Natural killer cell (primary cell): ENCODE measurements at regions not wholly inside any gene's neighbourhood (a gene's known extent, or its start where the extent isn't known, plus 50 kb on each side); places are given as distances from the start of the nearest gene placed in this dataset.

ENCODE experiments used
- ATAC-seq, 3 donors: fragments of 150-1000 bp in 2 of 3; fragments of 200-7000 bp in 1 of 3; cut with Tn5 transposase; 1 replicate in 1 of 3; 2 replicates in 2 of 3; pipeline ENCODE4 v1.10.0; 2021; ENCODE audit warnings: mild to moderate bottlenecking in 2 of 3, moderate library complexity in 2 of 3
- DNase-seq, 2 donors: peaks; one replicate each; pipeline versions ENCODE4 v3.0.0 to v3.0.0-alpha.2; 2013 to 2021; ENCODE audit warnings: mixed read lengths in 1 of 2
- H3K27ac ChIP-seq: one replicate; pipeline ENCODE4 v1.5.1; 2013; ENCODE audit warnings: mild to moderate bottlenecking, low read length
- H3K27me3 ChIP-seq: one replicate; pipeline ENCODE4 v1.6.1; 2013; ENCODE audit warnings: low read length; ENCODE audit not compliant: control insufficient read depth, insufficient read depth
- H3K36me3 ChIP-seq: one replicate; pipeline ENCODE4 v1.6.1; 2013; ENCODE audit warnings: low read length; ENCODE audit not compliant: control insufficient read depth, insufficient read depth
- H3K4me1 ChIP-seq: one replicate; pipeline ENCODE4 v1.6.1; 2013; ENCODE audit warnings: low read length; ENCODE audit not compliant: control insufficient read depth, insufficient read depth
- H3K4me3 ChIP-seq: one replicate; pipeline ENCODE4 v1.5.1; 2013; ENCODE audit warnings: low read length
- H3K9me3 ChIP-seq: one replicate; pipeline ENCODE4 v1.6.1; 2013; ENCODE audit warnings: low read length; ENCODE audit not compliant: control insufficient read depth, insufficient read depth
- H3K27ac Mint-ChIP-seq, 2 donors: one replicate each; pipeline ENCODE4 v1.8.0; 2022; ENCODE audit warnings: mild to moderate bottlenecking in 2 of 2, mixed read lengths in 2 of 2, moderate library complexity in 1 of 2
- H3K27me3 Mint-ChIP-seq, 2 donors: one replicate each; pipeline ENCODE4 v1.8.0; 2022; ENCODE audit warnings: low read depth in 2 of 2, mixed read lengths in 2 of 2
- H3K36me3 Mint-ChIP-seq: one replicate; pipeline ENCODE4 v1.8.0; 2022; ENCODE audit warnings: mixed read lengths
- H3K4me1 Mint-ChIP-seq, 2 donors: one replicate each; pipeline ENCODE4 v1.8.0; 2022; ENCODE audit warnings: mixed read lengths in 2 of 2
- H3K4me3 Mint-ChIP-seq: one replicate; pipeline ENCODE4 v1.8.0; 2022; ENCODE audit warnings: mild to moderate bottlenecking, moderate library complexity, mixed read lengths
- H3K9me3 Mint-ChIP-seq, 2 donors: one replicate each; pipeline ENCODE4 v1.8.0; 2022; ENCODE audit warnings: mixed read lengths in 2 of 2
- CTCF ChIP-seq: fragments of 200-600 bp; IDR thresholded peaks from one replicate; pipeline ENCODE4 v1.8.0; 2022; ENCODE audit warnings: antibody characterized with exemption
- WGBS: methylation state at CpG from one replicate; pipeline ENCODE4 v1.1.7; 2013; ENCODE audit warnings: missing lambda C conversion rate; ENCODE audit not compliant: insufficient coverage; 5-methylcytosine and 5-hydroxymethylcytosine counted together
- intact Hi-C: fragments of 100-400 bp; cut with micrococcal nuclease; formaldehyde crosslinking; loops from one replicate; pipeline ENCODE4 v1.14.2; 2022

- DNase-seq (no peak), ATAC-seq (peak in 1 of 3 donors; percentile 15)
- no peaks in the 10 kb centered on the region for H3K27me3 Mint-ChIP-seq
- no peaks in the 10 kb centered on the region for H3K36me3 Mint-ChIP-seq
- Histone ChIP-seq H3K4me1 (no peaks in the 10 kb centered on the region), H3K4me3 (no peak overlapping the region), H3K9me3 (peaks cover 13% of the 10 kb centered on the region), H3K27me3 (no peaks in the 10 kb centered on the region), H3K27ac (no peak overlapping the region), H3K36me3 (no peaks in the 10 kb centered on the region)
- no peak for TF ChIP-seq CTCF
- peaks cover 2 to 5% of the 10 kb centered on the region in 2 donors for H3K9me3 Mint-ChIP-seq
- no peak overlapping the region for H3K4me3 Mint-ChIP-seq
- intact Hi-C loops: no loop called here
- H3K27ac Mint-ChIP-seq: no peak overlapping the region
- 94% methylated on average over 4 of the region's 5 CpGs for WGBS
- no peaks in the 10 kb centered on the region for H3K4me1 Mint-ChIP-seq
These were observed 114.9 kb downstream of the LRATD1 start for GRCh38 chr2:14747447-14747846.

- no peak for ATAC-seq
- no peaks in the 10 kb centered on the region for H3K27me3 Mint-ChIP-seq
- H3K4me3 Mint-ChIP-seq: no peak overlapping the region
- Histone ChIP-seq H3K27ac (no peak overlapping the region), H3K4me1 (no peaks in the 10 kb centered on the region), H3K9me3 (peaks cover 13% of the 10 kb centered on the region), H3K36me3 (no peaks in the 10 kb centered on the region), H3K4me3 (no peak overlapping the region), H3K27me3 (no peaks in the 10 kb centered on the region)
- 94% methylated on average over 1 of the region's 1 CpG for WGBS
- H3K4me1 Mint-ChIP-seq: no peaks in the 10 kb centered on the region
- peaks cover 2% of the 10 kb centered on the region in 2 donors for H3K9me3 Mint-ChIP-seq
- no peak for DNase-seq
- TF ChIP-seq CTCF: no peak
- intact Hi-C loops: no loop called here
- H3K27ac Mint-ChIP-seq: no peak overlapping the region
- no peaks in the 10 kb centered on the region for H3K36me3 Mint-ChIP-seq
These were observed 117.4 kb downstream of the LRATD1 start for GRCh38 chr2:14749884-14750283.

DNA sequence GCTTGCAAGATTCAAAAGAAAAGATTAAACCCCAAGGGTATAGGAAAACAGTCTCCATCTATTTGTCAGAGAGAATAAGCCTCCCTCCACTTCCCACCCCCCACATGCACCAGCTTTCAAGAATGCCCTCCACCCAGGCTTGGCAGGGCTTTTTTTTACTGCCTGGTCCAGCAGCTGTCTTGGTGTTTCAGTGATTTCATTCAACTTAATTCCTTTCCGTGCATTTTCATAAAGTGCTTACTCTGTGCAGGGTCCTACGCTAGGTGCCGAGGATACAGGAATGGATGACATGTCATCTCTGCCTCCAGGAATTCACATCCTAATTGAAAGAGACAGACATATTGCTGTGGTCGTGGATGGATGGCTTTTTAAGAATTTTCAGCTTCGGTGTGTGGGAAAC is 117.9 kb downstream of the LRATD1 start:
- no peaks in the 10 kb centered on the region for H3K36me3 Mint-ChIP-seq
- H3K27ac Mint-ChIP-seq: no peak overlapping the region
- H3K9me3 Mint-ChIP-seq: peaks cover 2 to 4% of the 10 kb centered on the region in 2 donors
- no peaks in the 10 kb centered on the region for H3K27me3 Mint-ChIP-seq
- no peaks in the 10 kb centered on the region for H3K4me1 Mint-ChIP-seq
- H3K4me3 ChIP-seq: no peak overlapping the region
- H3K4me1 ChIP-seq: no peaks in the 10 kb centered on the region
- DNase-seq (no peak), ATAC-seq (no peak)
- no peak for TF ChIP-seq CTCF
- 72% methylated on average over 5 of the region's 5 CpGs for WGBS
- no peaks in the 10 kb centered on the region for H3K36me3 ChIP-seq
- peaks cover 13% of the 10 kb centered on the region for H3K9me3 ChIP-seq
- H3K27ac ChIP-seq: no peak overlapping the region
- no peak overlapping the region for H3K4me3 Mint-ChIP-seq
- intact Hi-C loops: no loop called here
- H3K27me3 ChIP-seq: no peaks in the 10 kb centered on the region

DNA sequence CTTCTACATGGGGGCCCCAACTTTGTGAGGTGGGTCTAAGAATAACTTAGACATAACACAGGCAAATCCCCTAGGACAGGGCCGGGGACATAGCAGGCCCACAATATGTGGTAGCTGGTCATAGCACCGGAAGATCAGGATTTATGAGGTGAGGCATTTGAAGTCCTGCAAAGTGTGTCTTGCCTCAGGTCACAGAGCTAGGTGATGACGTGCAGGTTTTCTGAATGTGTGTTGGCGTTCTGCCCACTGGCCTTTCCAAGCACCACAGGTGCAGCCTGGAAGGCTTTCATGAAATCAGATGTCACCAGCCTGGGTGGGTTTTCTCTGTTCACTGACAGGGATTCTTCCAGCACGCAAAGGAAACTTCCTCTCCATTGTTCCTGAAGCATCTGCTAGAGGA is 119.1 kb downstream of the LRATD1 start:
- Histone ChIP-seq H3K27me3 (no peaks in the 10 kb centered on the region), H3K4me1 (no peaks in the 10 kb centered on the region), H3K36me3 (no peaks in the 10 kb centered on the region), H3K27ac (no peak overlapping the region), H3K4me3 (no peak overlapping the region), H3K9me3 (peaks cover 6% of the 10 kb centered on the region)
- no peaks in the 10 kb centered on the region for H3K4me1 Mint-ChIP-seq
- H3K27ac Mint-ChIP-seq: no peak overlapping the region
- ATAC-seq (no peak), DNase-seq (no peak)
- H3K4me3 Mint-ChIP-seq: no peak overlapping the region
- 87% methylated on average over 5 of the region's 5 CpGs for WGBS
- intact Hi-C loops: no loop called here
- no peak for TF ChIP-seq CTCF
- H3K9me3 Mint-ChIP-seq: peaks cover 2 to 4% of the 10 kb centered on the region in 2 donors
- no peaks in the 10 kb centered on the region for H3K27me3 Mint-ChIP-seq
- H3K36me3 Mint-ChIP-seq: no peaks in the 10 kb centered on the region
